MM.1S (cell line): ENCODE measurements at regions not wholly inside any gene's neighbourhood (a gene's known extent, or its start where the extent isn't known, plus 50 kb on each side); places are given as distances from the start of the nearest gene placed in this dataset.

Experiments used
- DNase-seq: peaks from one replicate; pipeline ENCODE4 v3.0.0-alpha.2; 2015
- H2AFZ ChIP-seq: fragments of 300-600 bp; sonication (generic); 2 replicates; pipeline ENCODE4 v1.6.0; 2016; ENCODE audit warnings: antibody characterized with exemption, low read length
- H3F3A ChIP-seq: fragments of 300-600 bp; sonication (generic); 2 replicates; pipeline ENCODE4 v1.6.1; 2016; ENCODE audit warnings: mild to moderate bottlenecking, antibody characterized with exemption, low read length, moderate library complexity, mixed read lengths; ENCODE audit not compliant: insufficient read depth
- H3K27ac ChIP-seq: fragments of 300-600 bp; sonication (generic); 2 replicates; pipeline ENCODE4 v1.5.1; 2016; ENCODE audit warnings: mild to moderate bottlenecking, low read length
- H3K27me3 ChIP-seq: fragments of 300-600 bp; sonication (generic); replicated peaks from 2 replicates; pipeline ENCODE4 v1.6.0; 2016; ENCODE audit warnings: low read length; ENCODE audit not compliant: insufficient read depth
- H3K36me3 ChIP-seq: fragments of 300-600 bp; sonication (generic); replicated peaks from 2 replicates; pipeline ENCODE4 v1.6.1; 2016; ENCODE audit warnings: mild to moderate bottlenecking, low read length, mixed read lengths; ENCODE audit not compliant: insufficient read depth
- H3K4me1 ChIP-seq: fragments of 300-600 bp; sonication (generic); 2 replicates; pipeline ENCODE4 v1.6.1; 2016; ENCODE audit warnings: low read length, mixed read lengths
- H3K4me2 ChIP-seq: fragments of 300-600 bp; sonication (generic); 2 replicates; pipeline ENCODE4 v1.6.0; 2016; ENCODE audit warnings: low read depth, low read length
- H3K4me3 ChIP-seq: fragments of 300-600 bp; sonication (generic); 2 replicates; pipeline ENCODE4 v1.5.1; 2016; ENCODE audit warnings: low read length, mixed read lengths
- H3K79me2 ChIP-seq: fragments of 300-600 bp; sonication (generic); 2 replicates; pipeline ENCODE4 v1.6.1; 2016; ENCODE audit warnings: mixed run types, low read length, mixed read lengths
- H3K9ac ChIP-seq: fragments of 300-600 bp; sonication (generic); 2 replicates; pipeline ENCODE4 v1.6.1; 2016; ENCODE audit warnings: low read length, mixed read lengths
- H3K9me2 ChIP-seq: fragments of 300-600 bp; sonication (generic); replicated peaks from 2 replicates; pipeline ENCODE4 v1.6.1; 2016; ENCODE audit warnings: mild to moderate bottlenecking, low read length, mixed read lengths; ENCODE audit not compliant: insufficient read depth
- H3K9me3 ChIP-seq: fragments of 300-600 bp; sonication (generic); replicated peaks from 2 replicates; pipeline ENCODE4 v1.6.1; 2016; ENCODE audit warnings: mild to moderate bottlenecking, low read length, mixed read lengths; ENCODE audit not compliant: insufficient read depth
- H4K20me1 ChIP-seq: fragments of 300-600 bp; sonication (generic); 2 replicates; pipeline ENCODE4 v1.6.1; 2016; ENCODE audit warnings: mild to moderate bottlenecking, low read length, moderate library complexity, mixed read lengths; ENCODE audit not compliant: insufficient read depth
- EZH2 ChIP-seq: fragments of 300-600 bp; sonication (generic); optimal IDR thresholded peaks from 2 replicates; pipeline ENCODE3; 2017; ENCODE audit warnings: low read depth, mild to moderate bottlenecking, antibody characterized with exemption, low read length, mixed read lengths
- EZH2phosphoT487 ChIP-seq: fragments of 300-600 bp; sonication (generic); IDR thresholded peaks from 2 replicates; pipeline ENCODE4 v1.6.1; 2018; ENCODE audit warnings: antibody characterized with exemption, low read length
- TF ChIP-seq, protein P1 (sequence below): fragments of 300-600 bp; sonication (generic); IDR thresholded peaks from 2 replicates; pipeline ENCODE4 v1.5.1; 2016; ENCODE audit warnings: antibody characterized with exemption, low read length, mixed read lengths

DNA sequence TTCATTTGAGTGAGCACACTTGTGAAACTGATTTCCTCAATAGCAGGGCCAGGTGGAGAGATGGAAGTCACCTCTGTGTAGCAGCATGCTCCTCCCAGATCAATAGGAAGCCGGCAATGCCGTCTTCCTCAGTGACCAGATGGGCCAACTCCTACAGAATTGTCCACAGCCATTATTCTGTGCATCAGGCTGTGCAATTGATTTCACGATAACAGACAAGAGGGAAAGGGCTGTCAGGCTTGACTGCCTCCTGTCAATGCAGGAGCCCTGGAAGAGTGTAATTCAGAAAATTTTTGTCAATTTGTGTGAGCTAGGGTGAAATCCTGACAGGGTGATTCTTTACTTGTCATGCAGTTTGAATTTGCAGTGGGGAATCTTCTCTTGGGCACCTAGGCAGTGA is 838.4 kb upstream of the NUDT12 start:
- Histone ChIP-seq H3K9me2 (no peaks in the 10 kb centered on the region), H3K4me3 (no peak overlapping the region), H3K36me3 (no peaks in the 10 kb centered on the region), H3K4me1 (no peaks in the 10 kb centered on the region), H3K9me3 (no peaks in the 10 kb centered on the region), H3K9ac (no peak overlapping the region), H3K27ac (no peak overlapping the region), H3K27me3 (no peaks in the 10 kb centered on the region), H3K79me2 (no peaks in the 10 kb centered on the region), H2AFZ (no peak overlapping the region), H3K4me2 (no peak overlapping the region), H3F3A (no peaks in the 10 kb centered on the region), H4K20me1 (no peaks in the 10 kb centered on the region)
- TF ChIP-seq, protein P1, sequence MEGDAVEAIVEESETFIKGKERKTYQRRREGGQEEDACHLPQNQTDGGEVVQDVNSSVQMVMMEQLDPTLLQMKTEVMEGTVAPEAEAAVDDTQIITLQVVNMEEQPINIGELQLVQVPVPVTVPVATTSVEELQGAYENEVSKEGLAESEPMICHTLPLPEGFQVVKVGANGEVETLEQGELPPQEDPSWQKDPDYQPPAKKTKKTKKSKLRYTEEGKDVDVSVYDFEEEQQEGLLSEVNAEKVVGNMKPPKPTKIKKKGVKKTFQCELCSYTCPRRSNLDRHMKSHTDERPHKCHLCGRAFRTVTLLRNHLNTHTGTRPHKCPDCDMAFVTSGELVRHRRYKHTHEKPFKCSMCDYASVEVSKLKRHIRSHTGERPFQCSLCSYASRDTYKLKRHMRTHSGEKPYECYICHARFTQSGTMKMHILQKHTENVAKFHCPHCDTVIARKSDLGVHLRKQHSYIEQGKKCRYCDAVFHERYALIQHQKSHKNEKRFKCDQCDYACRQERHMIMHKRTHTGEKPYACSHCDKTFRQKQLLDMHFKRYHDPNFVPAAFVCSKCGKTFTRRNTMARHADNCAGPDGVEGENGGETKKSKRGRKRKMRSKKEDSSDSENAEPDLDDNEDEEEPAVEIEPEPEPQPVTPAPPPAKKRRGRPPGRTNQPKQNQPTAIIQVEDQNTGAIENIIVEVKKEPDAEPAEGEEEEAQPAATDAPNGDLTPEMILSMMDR = no peak
- TF ChIP-seq EZH2 (no peak), EZH2phosphoT487 (no peak)
- DNase-seq = no peak

GRCh38 chr5:104385906-104386305 is 823.3 kb upstream of the NUDT12 start:
- Histone ChIP-seq H3K9me2 (no peaks in the 10 kb centered on the region), H3K4me1 (no peaks in the 10 kb centered on the region), H3K79me2 (no peaks in the 10 kb centered on the region), H3K9me3 (no peaks in the 10 kb centered on the region), H3F3A (no peaks in the 10 kb centered on the region), H3K4me2 (no peak overlapping the region), H2AFZ (no peak overlapping the region), H3K9ac (no peak overlapping the region), H3K4me3 (no peak overlapping the region), H4K20me1 (no peaks in the 10 kb centered on the region), H3K27me3 (no peaks in the 10 kb centered on the region), H3K27ac (no peak overlapping the region), H3K36me3 (no peaks in the 10 kb centered on the region)
- TF ChIP-seq EZH2 = no peak
- no peak for TF ChIP-seq EZH2phosphoT487
- TF ChIP-seq, protein P1 = no peak
- no peak for DNase-seq

DNA sequence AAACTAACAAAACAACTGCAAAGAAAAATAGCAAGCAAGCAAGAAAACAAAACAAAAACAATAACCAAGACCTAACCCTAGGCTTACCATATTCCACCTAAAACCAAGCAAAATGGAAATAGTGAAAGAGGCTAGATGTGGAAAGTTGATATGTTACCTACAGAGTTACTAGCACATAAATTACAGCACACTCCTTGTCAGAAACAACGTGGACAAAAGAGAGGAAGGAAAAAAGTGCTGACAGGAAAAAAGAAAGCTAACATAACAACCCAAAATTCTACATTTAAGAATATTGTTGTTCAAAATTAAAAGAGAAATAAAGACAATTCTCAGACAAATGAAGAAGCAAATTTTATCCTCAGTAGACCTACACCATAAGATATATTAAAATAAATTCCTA is 812.8 kb upstream of the NUDT12 start:
- DNase-seq = no peak

More for the DNA sequence above, 812.8 kb upstream of the NUDT12 start:
- H3K9ac ChIP-seq = no peak overlapping the region
- H3K27ac ChIP-seq = no peak overlapping the region
- no peaks in the 10 kb centered on the region for H3K4me1 ChIP-seq
- no peak overlapping the region for H3K4me3 ChIP-seq
- H3K9me2 ChIP-seq = no peaks in the 10 kb centered on the region; the same call in 1 of the 2 replicates
- TF ChIP-seq, protein P1 = no peak
- TF ChIP-seq EZH2phosphoT487 (no peak), EZH2 (no peak)
- no peaks in the 10 kb centered on the region for H3F3A ChIP-seq
- H3K79me2 ChIP-seq = no peaks in the 10 kb centered on the region
- H4K20me1 ChIP-seq = no peaks in the 10 kb centered on the region
- no peaks in the 10 kb centered on the region for H3K36me3 ChIP-seq
- no peaks in the 10 kb centered on the region for H3K9me3 ChIP-seq
- no peaks in the 10 kb centered on the region for H3K27me3 ChIP-seq
- no peak overlapping the region for H2AFZ ChIP-seq
- H3K4me2 ChIP-seq = no peak overlapping the region
